ENCODE measurements at regions not wholly inside any gene's neighbourhood (a gene's known extent, or its start where the extent isn't known, plus 50 kb on each side); places are given as distances from the start of the nearest gene placed in this dataset.

GRCh38 chr3:30462721-30463470 is 143.5 kb upstream of the TGFBR2 start:
- TF ChIP-seq RAD21 (IDR thresholded peaks at IDR 0.05; ENCODE audit: low read length) (no peak), CTCF (conservative IDR thresholded peaks at IDR 0.05; ENCODE audit: low read depth, low read length) (no peak), MAZ (IDR thresholded peaks at IDR 0.05; ENCODE audit: borderline replicate concordance, low read depth, low read length) (no peak), SMC3 (IDR thresholded peaks at IDR 0.05; ENCODE audit: low read depth, low read length) (no peak), POLR2A (IDR thresholded peaks at IDR 0.05; ENCODE audit: low read depth, low read length) (no peak), CEBPB (IDR thresholded peaks at IDR 0.05; ENCODE audit: low read depth, low read length) (no peak), ELK1 (IDR thresholded peaks at IDR 0.05; ENCODE audit: borderline replicate concordance, low read depth, low read length) (no peak), MXI1 (IDR thresholded peaks at IDR 0.05; ENCODE audit: borderline replicate concordance, low read depth, low read length) (no peak), BHLHE40 (IDR thresholded peaks at IDR 0.05; ENCODE audit: low read depth, low read length) (no peak), RCOR1 (IDR thresholded peaks at IDR 0.05; ENCODE audit: insufficient replicate concordance, low read length) (no peak), USF2 (IDR thresholded peaks at IDR 0.05; ENCODE audit: low read depth, low read length) (no peak), MAFK (IDR thresholded peaks at IDR 0.05; ENCODE audit: low read depth, low read length) (no peak), CHD1 (IDR thresholded peaks at IDR 0.05; ENCODE audit: low read depth, low read length) (no peak), RFX5 (IDR thresholded peaks at IDR 0.05; ENCODE audit: low read depth, low read length) (no peak), FOS (IDR thresholded peaks at IDR 0.05; ENCODE audit: low read depth, low read length) (no peak), NFE2L2 (IDR thresholded peaks at IDR 0.05; ENCODE audit: low read depth, low read length) (no peak)
- Histone ChIP-seq H2AFZ (replicated peaks; ENCODE audit: low read length, poor library complexity) (no peak overlapping the region), H2BK5ac (ENCODE audit: low read depth, low read length, poor library complexity, severe bottlenecking) (no peak overlapping the region), H3K4me1 (ENCODE audit: control insufficient read depth, insufficient read depth, low read length) (peaks cover 3% of the 10 kb centered on the region), H3K4me3 (ENCODE audit: insufficient read depth, low read depth, low read length) (no peak overlapping the region), H2AK9ac (replicated peaks; ENCODE audit: low read depth, low read length, poor library complexity) (no peak overlapping the region), H3K4ac (ENCODE audit: low read depth, low read length) (no peak overlapping the region), H3K9ac (ENCODE audit: low read depth, low read length) (no peak overlapping the region), H3K27ac (ENCODE audit: insufficient read depth, low read length) (no peak overlapping the region), H3K79me1 (ENCODE audit: low read depth in 1 of 2, low read length in 2 of 2) (no peaks in the 10 kb centered on the region), H4K91ac (ENCODE audit: insufficient read depth, low read depth, low read length) (no peak overlapping the region), H3K18ac (ENCODE audit: low read depth, low read length) (peak overlapping the region; percentile 68; the same call in 1 of the 2 replicates), H4K8ac (ENCODE audit: low read depth in 2 of 2, low read length in 2 of 2) (no peak overlapping the region), H2AK5ac (ENCODE audit: low read depth, low read length) (no peak overlapping the region), H3K4me2 (ENCODE audit: low read depth, low read length) (no peak overlapping the region), H3K27me3 (ENCODE audit: control insufficient read depth, insufficient read depth, low read length) (no peaks in the 10 kb centered on the region), H3K14ac (replicated peaks; ENCODE audit: low read depth, low read length) (no peak overlapping the region), H2BK120ac (ENCODE audit: low read depth, low read length) (no peak overlapping the region), H3K36me3 (ENCODE audit: control insufficient read depth, insufficient read depth, low read length) (no peaks in the 10 kb centered on the region), H3K56ac (ENCODE audit: extremely low read depth, insufficient read depth, low read length) (no peak overlapping the region), H2BK20ac (ENCODE audit: low read depth, low read length) (no peak overlapping the region), H4K20me1 (ENCODE audit: insufficient read depth, low read length) (no peaks in the 10 kb centered on the region), H2BK15ac (ENCODE audit: low read depth, low read length) (no peak overlapping the region), H3K9me3 (ENCODE audit: control insufficient read depth, insufficient read depth, low read length) (no peaks in the 10 kb centered on the region), H4K5ac (ENCODE audit: low read depth, low read length) (no peak overlapping the region; the same call in 1 of the 2 replicates), H3K9me1 (ENCODE audit: insufficient read depth, low read length) (no peaks in the 10 kb centered on the region), H3K23ac (ENCODE audit: low read depth, low read length) (no peak overlapping the region)
- in situ Hi-C loops (cut with MboI; ENCODE audit: low sequenced_read_pairs) (no loop called here), intact Hi-C loops (cut with micrococcal nuclease) (no loop called here), dilution Hi-C loops (cut with HindIII; ENCODE audit: low sequenced_read_pairs, unreplicated experiment) (no loop called here)
- ATAC-seq (ENCODE audit: low read depth) (peak; percentile 62), DNase-seq (peak; percentile 26)
- CTCF ChIA-PET = interaction anchor here (1.1 kb wide), 1 partner anchor 14 kb away, joined by 9 read pairs; no protein-coding TSS in a partner anchor
- POLR2A ChIA-PET (ENCODE audit: unreplicated experiment) = no interaction called here
- no CpG with 5 or more reads among the region's 2 CpGs for WGBS, 2 experiments (ENCODE audit: extremely low coverage in 2 of 2, insufficient read length in 1 of 2)
- no TSS peak for BruUV-seq (replicated peaks)

All from IMR-90 (cell line).